Sigmoid colon (tissue), 6 donors: ENCODE measurements at regions not wholly inside any gene's neighbourhood (a gene's known extent, or its start where the extent isn't known, plus 50 kb on each side); places are given as distances from the start of the nearest gene placed in this dataset.

Experiments
- DNase-seq: peaks from one replicate; pipeline ENCODE4 v3.0.0-alpha.2; 2019
- H3K27ac ChIP-seq, 4 donors: fragments of 200-600 bp; sonication (generic); one replicate each; pipeline ENCODE4 v1.5.1; 2016 to 2019; ENCODE audit warnings: mild to moderate bottlenecking in 1 of 4
- H3K27me3 ChIP-seq, 3 donors: fragments of 200-600 bp; sonication (generic); one replicate each; pipeline ENCODE4 v1.5.1; 2019; ENCODE audit warnings: mild to moderate bottlenecking in 1 of 3
- H3K36me3 ChIP-seq, 4 donors: fragments of 200-600 bp; sonication (generic); one replicate each; pipeline ENCODE4 v1.5.1; 2016 to 2019
- H3K4me1 ChIP-seq, 4 donors: fragments of 200-600 bp; sonication (generic); one replicate each; pipeline ENCODE4 v1.5.1; 2017 to 2019
- H3K4me3 ChIP-seq, 4 donors: fragments of 200-600 bp; sonication (generic); one replicate each; pipeline ENCODE4 v1.5.1; 2017 to 2019; ENCODE audit warnings: mild to moderate bottlenecking in 2 of 4, moderate library complexity in 1 of 4
- H3K9me3 ChIP-seq, 4 donors: fragments of 200-600 bp in 3 of 4; sonication (generic) in 3 of 4; one replicate each; pipeline versions ENCODE4 v1.5.1 to v1.6.1; 2013 to 2019
- EP300 ChIP-seq, 4 donors: sonication (generic); formaldehyde crosslinking; IDR thresholded peaks; one replicate each; pipeline ENCODE4 v1.6.1; 2017; ENCODE audit warnings: antibody characterized with exemption in 4 of 4
- POLR2A ChIP-seq, 2 donors: fragments of 450-650 bp; IDR thresholded peaks; one replicate each; pipeline ENCODE4 v1.6.1; 2016; ENCODE audit warnings: antibody characterized with exemption in 2 of 2, mild to moderate bottlenecking in 2 of 2, moderate library complexity in 2 of 2
- POLR2AphosphoS5 ChIP-seq, 4 donors: sonication (generic); formaldehyde crosslinking; IDR thresholded peaks; one replicate each; pipeline ENCODE4 v1.6.1; 2017; ENCODE audit warnings: antibody characterized with exemption in 4 of 4
- WGBS, 2 donors: extraction: QIAGEN DNeasy Blood & Tissue Kit; methylation state at CpG; one replicate each; pipeline ENCODE4 v1.1.7; 2013; 5-methylcytosine and 5-hydroxymethylcytosine counted together
- intact Hi-C: fragments of 100-400 bp; cut with DNase I; formaldehyde crosslinking; loops from one replicate; pipeline ENCODE4 v1.15.1; 2023
- TF ChIP-seq, protein P1 (sequence below), 4 experiments: fragments of 450-650 bp in 3 of 4; fragments of 200-600 bp in 1 of 4; IDR thresholded peaks; one replicate each; pipeline ENCODE4 v1.5.1; 2016 to 2019; ENCODE audit warnings: antibody characterized with exemption in 4 of 4, mild to moderate bottlenecking in 3 of 4, moderate library complexity in 2 of 4
- donor health status: healthy with polysubstance abuse.
- donor health status: healthy.

DNA sequence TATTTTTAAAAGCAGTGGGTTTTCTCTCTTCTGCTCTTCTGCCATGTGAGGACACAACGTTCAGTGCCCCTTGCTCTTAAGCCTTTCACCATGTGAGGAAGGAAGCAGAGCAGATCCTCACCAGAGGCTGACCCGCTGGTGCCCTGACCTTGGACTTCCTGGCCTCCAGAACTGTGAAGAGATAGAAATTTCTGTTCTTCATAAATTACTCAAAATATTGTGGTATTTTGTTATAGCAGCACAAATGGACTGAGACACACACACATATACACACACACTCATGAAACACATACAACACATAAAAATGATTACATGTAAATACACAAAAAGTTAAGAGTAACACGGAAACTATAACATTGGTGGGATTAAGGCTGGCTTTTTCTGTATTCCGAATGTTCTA lies 244.8 kb upstream of the NOCT start:
- no peak overlapping the region for H3K27ac ChIP-seq
- WGBS, 2 donors: 83 to 86% methylated on average over 4 of the region's 4 CpGs
- no peak overlapping the region for H3K4me3 ChIP-seq
- TF ChIP-seq POLR2AphosphoS5 (IDR thresholded peaks at IDR 0.05) (no peak), EP300 (IDR thresholded peaks at IDR 0.05) (no peak), POLR2A (IDR thresholded peaks at IDR 0.05) (no peak)
- TF ChIP-seq, protein P1, sequence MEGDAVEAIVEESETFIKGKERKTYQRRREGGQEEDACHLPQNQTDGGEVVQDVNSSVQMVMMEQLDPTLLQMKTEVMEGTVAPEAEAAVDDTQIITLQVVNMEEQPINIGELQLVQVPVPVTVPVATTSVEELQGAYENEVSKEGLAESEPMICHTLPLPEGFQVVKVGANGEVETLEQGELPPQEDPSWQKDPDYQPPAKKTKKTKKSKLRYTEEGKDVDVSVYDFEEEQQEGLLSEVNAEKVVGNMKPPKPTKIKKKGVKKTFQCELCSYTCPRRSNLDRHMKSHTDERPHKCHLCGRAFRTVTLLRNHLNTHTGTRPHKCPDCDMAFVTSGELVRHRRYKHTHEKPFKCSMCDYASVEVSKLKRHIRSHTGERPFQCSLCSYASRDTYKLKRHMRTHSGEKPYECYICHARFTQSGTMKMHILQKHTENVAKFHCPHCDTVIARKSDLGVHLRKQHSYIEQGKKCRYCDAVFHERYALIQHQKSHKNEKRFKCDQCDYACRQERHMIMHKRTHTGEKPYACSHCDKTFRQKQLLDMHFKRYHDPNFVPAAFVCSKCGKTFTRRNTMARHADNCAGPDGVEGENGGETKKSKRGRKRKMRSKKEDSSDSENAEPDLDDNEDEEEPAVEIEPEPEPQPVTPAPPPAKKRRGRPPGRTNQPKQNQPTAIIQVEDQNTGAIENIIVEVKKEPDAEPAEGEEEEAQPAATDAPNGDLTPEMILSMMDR (IDR thresholded peaks at IDR 0.05): no peak
- no peaks in the 10 kb centered on the region for H3K36me3 ChIP-seq
- no peak for DNase-seq
- H3K9me3 ChIP-seq: no peaks in the 10 kb centered on the region
- intact Hi-C loops: no loop called here
- H3K4me1 ChIP-seq: no peaks in the 10 kb centered on the region
- H3K27me3 ChIP-seq: no peaks in the 10 kb centered on the region

DNA sequence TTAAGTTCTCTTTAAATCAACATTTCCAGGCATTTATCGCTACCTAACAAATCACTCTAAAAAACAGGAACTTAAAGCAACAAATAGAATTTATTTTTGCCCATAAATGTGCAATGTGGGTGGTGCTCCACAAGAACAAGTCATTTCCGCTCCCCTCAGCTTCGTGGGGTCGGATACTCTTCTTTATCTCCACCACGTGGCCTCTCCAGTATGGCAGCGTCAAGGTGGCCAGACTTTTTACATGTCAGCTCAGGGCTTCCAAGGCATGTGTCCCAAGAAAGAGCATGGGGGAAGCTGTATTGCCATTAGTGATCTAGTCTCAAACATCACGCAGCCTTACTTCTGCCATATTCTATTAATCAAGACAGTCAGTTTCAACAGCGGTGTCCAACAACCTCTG lies 249.2 kb upstream of the NOCT start:
- Histone ChIP-seq H3K9me3 (no peaks in the 10 kb centered on the region), H3K36me3 (no peaks in the 10 kb centered on the region), H3K4me1 (no peaks in the 10 kb centered on the region), H3K27me3 (no peaks in the 10 kb centered on the region), H3K4me3 (no peak overlapping the region), H3K27ac (no peak overlapping the region)
- 86 to 91% methylated on average over 8 of the region's 8 CpGs for WGBS, 2 donors
- intact Hi-C loops: no loop called here
- TF ChIP-seq POLR2A (IDR thresholded peaks at IDR 0.05): no peak
- no peak for TF ChIP-seq EP300 (IDR thresholded peaks at IDR 0.05)
- TF ChIP-seq POLR2AphosphoS5 (IDR thresholded peaks at IDR 0.05): no peak
- TF ChIP-seq, protein P1 (IDR thresholded peaks at IDR 0.05): no peak
- DNase-seq: no peak

DNA sequence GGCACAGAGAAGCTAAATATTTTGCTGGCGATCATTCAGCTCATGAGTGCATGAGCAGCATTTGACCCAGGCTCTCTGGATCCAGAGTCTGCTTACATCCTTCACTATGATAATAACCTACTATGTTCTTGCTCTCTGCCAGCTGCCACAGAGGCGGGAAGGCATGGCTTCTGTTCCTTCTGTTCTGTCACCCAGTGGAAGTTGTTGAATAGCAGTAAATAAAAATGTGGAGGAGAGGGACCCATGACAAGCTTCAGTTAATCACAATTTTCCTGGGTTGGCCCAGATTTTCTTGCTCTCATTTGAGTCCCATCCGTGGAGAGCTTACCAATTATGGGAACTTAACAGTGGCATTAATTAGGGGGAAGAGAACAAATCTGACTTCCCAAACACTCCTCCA lies 250.1 kb upstream of the NOCT start:
- TF ChIP-seq, protein P1 (IDR thresholded peaks at IDR 0.05): no peak
- TF ChIP-seq EP300 (IDR thresholded peaks at IDR 0.05) (no peak), POLR2A (IDR thresholded peaks at IDR 0.05) (no peak), POLR2AphosphoS5 (IDR thresholded peaks at IDR 0.05) (no peak)
- Histone ChIP-seq H3K4me3 (no peak overlapping the region), H3K9me3 (no peaks in the 10 kb centered on the region), H3K27me3 (no peaks in the 10 kb centered on the region), H3K4me1 (no peaks in the 10 kb centered on the region), H3K36me3 (no peaks in the 10 kb centered on the region), H3K27ac (no peak overlapping the region)
- intact Hi-C loops: no loop called here
- 87 to 93% methylated on average over 3 of the region's 3 CpGs for WGBS, 2 donors
- no peak for DNase-seq

DNA sequence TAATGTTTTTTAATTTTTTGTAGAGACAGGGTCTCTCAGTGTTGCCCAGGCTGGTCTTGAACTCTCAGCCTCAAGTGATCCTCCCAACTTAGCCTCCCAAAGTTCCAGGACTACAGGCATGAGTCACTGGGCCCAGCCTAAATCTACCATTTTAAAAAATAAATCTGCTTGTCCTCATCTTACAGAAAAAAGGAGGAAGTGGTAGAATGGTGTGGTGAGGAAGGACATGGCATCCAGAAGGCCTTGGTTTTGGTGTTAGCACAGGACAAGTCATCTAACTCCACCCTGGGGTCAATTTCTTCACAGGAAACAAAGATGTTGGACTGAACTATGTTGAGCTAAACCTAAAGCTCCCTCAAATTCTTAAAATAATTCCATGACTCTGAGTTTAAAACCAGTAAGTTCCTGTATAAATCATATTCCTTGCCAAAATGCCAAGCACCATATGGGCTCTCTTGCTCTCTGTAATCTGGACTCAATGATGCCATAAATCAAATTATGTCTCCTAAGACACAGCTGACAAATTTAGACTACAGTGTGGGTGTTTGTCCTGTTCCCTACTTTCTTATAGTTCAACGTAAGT lies 253.9 kb upstream of the NOCT start:
- intact Hi-C loops: no loop called here
- DNase-seq: no peak
- Histone ChIP-seq H3K4me3 (no peak overlapping the region), H3K9me3 (no peaks in the 10 kb centered on the region), H3K4me1 (no peaks in the 10 kb centered on the region), H3K27ac (no peak overlapping the region), H3K27me3 (no peaks in the 10 kb centered on the region), H3K36me3 (no peaks in the 10 kb centered on the region)
- WGBS, 2 donors: 89 to 92% methylated on average over 1 of the region's 1 CpG
- TF ChIP-seq, protein P1 (IDR thresholded peaks at IDR 0.05): no peak
- no peak for TF ChIP-seq EP300 (IDR thresholded peaks at IDR 0.05)
- TF ChIP-seq POLR2AphosphoS5 (IDR thresholded peaks at IDR 0.05): no peak
- TF ChIP-seq POLR2A (IDR thresholded peaks at IDR 0.05): no peak

DNA sequence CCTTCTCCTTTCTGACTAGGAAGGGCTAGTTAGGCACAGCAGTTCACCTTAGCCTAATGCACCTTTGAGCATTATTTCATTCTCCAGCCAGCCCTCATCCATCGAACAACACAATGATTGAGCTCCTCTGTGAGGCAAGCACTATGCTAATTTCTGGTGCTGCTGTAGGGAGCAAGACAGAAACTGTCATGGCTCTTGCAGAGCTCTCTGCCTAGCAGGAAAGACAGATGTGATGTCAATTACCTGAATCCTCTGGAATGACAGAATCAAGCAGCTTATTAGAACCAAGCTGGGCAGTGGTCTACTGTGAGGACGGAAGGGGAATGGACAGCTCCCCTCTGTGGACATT lies 256.1 kb upstream of the NOCT start:
- intact Hi-C loops: no loop called here
- WGBS, 2 donors: 86 to 87% methylated on average over 2 of the region's 2 CpGs
- no peak for DNase-seq

More for the DNA sequence above, 256.1 kb upstream of the NOCT start:
- no peaks in the 10 kb centered on the region for H3K36me3 ChIP-seq
- no peak overlapping the region for H3K27ac ChIP-seq
- H3K27me3 ChIP-seq: no peaks in the 10 kb centered on the region
- H3K9me3 ChIP-seq: no peaks in the 10 kb centered on the region
- TF ChIP-seq EP300 (IDR thresholded peaks at IDR 0.05): no peak
- no peaks in the 10 kb centered on the region for H3K4me1 ChIP-seq
- H3K4me3 ChIP-seq: no peak overlapping the region
